Gastroesophageal sphincter (tissue), 4 donors: ENCODE measurements at regions not wholly inside any gene's neighbourhood (a gene's known extent, or its start where the extent isn't known, plus 50 kb on each side); places are given as distances from the start of the nearest gene placed in this dataset.

Experiments used
- ATAC-seq: fragments of 150-250 bp; one replicate; pipeline ENCODE4 v1.9.1; 2016; ENCODE audit warnings: mild to moderate bottlenecking, moderate library complexity
- H3K27ac ChIP-seq, 4 donors: fragments of 200-600 bp; sonication (generic) in 3 of 4; 1 replicate in 3 of 4; 2 replicates in 1 of 4; pipeline ENCODE4 v1.5.1; 2016 to 2019
- H3K27me3 ChIP-seq: fragments of 200-600 bp; sonication (generic); one replicate; pipeline ENCODE4 v1.5.1; 2019
- H3K36me3 ChIP-seq, 2 donors: fragments of 200-600 bp; sonication (generic); one replicate each; pipeline ENCODE4 v1.5.1; 2019; ENCODE audit warnings: control low read depth in 1 of 2
- H3K4me1 ChIP-seq, 3 donors: fragments of 200-600 bp; sonication (generic); 1 replicate in 2 of 3; 2 replicates in 1 of 3; pipeline ENCODE4 v1.5.1; 2016 to 2019; ENCODE audit warnings: control low read depth in 2 of 3
- H3K4me3 ChIP-seq, 2 donors: fragments of 200-600 bp; sonication (generic); one replicate each; pipeline ENCODE4 v1.5.1; 2019; ENCODE audit warnings: mild to moderate bottlenecking in 1 of 2, moderate library complexity in 1 of 2
- H3K9me3 ChIP-seq, 3 donors: fragments of 200-600 bp; sonication (generic); one replicate each; pipeline ENCODE4 v1.5.1; 2017 to 2019; ENCODE audit warnings: control low read depth in 2 of 3
- EP300 ChIP-seq: sonication (generic); formaldehyde crosslinking; IDR thresholded peaks from one replicate; pipeline ENCODE4 v1.6.1; 2017; ENCODE audit warnings: antibody characterized with exemption, mild to moderate bottlenecking
- POLR2A ChIP-seq, 2 donors: fragments of 450-650 bp; IDR thresholded peaks; one replicate each; pipeline ENCODE4 v1.6.1; 2017; ENCODE audit warnings: antibody characterized with exemption in 2 of 2, mild to moderate bottlenecking in 2 of 2, moderate library complexity in 1 of 2
- POLR2AphosphoS5 ChIP-seq: sonication (generic); formaldehyde crosslinking; IDR thresholded peaks from one replicate; pipeline ENCODE4 v1.6.1; 2017; ENCODE audit warnings: antibody characterized with exemption
- WGBS, 2 donors: methylation state at CpG; one replicate each; pipeline ENCODE4 v1.1.5; 2018; ENCODE audit warnings: low coverage in 1 of 2; 5-methylcytosine and 5-hydroxymethylcytosine counted together
- TF ChIP-seq, protein P1 (sequence below), 4 experiments: fragments of 200-600 bp in 2 of 4; fragments of 450-650 bp in 2 of 4; sonication (generic) in 1 of 4; IDR thresholded peaks; one replicate each; pipeline ENCODE4 v1.5.1; 2017 to 2019; ENCODE audit warnings: antibody characterized with exemption in 4 of 4, mild to moderate bottlenecking in 2 of 4, moderate library complexity in 2 of 4

DNA sequence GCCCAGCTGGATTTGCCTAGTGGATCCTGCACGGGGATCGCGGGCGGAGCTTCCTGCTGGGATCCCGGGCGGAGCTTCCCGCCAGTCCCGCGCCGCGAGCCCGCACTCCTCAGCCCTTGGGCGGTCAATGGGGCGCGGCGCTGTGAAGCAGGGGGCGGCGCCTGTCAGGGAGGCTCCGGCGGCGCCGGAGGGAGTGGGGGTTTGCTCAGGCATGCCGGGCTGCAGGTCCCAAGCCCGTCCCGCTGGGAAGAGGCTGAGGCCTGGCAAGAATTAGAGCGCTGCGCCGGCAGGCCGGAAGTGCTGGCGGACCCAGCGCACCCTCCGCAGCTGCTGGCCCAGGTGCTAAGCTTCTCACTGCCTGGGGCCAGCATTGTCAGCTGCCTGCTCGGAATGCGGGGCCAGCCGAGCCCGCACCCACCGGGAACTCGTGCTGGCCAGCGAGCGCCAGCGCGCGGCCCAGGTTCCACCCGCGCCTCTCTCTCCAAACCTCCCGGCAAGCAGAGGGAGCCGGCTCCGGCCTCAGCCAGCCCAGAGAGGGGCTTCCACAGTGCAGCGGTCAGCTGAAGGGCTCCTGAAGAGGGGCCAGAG lies 119.6 kb downstream of the PRR20E start:
- Histone ChIP-seq H3K27ac (no peak overlapping the region), H3K4me3 (no peak overlapping the region), H3K27me3 (no peaks in the 10 kb centered on the region), H3K4me1 (no peaks in the 10 kb centered on the region), H3K36me3 (no peaks in the 10 kb centered on the region), H3K9me3 (peaks cover 0 to 6% (median 0%) of the 10 kb centered on the region in 3 donors)
- no CpG with 5 or more reads among the region's 49 CpGs for WGBS, 2 donors
- ATAC-seq, result peak; percentile 19
- TF ChIP-seq POLR2AphosphoS5 (no peak), EP300 (no peak), POLR2A (IDR thresholded peaks at IDR 0.05) (no peak)
- TF ChIP-seq, protein P1, sequence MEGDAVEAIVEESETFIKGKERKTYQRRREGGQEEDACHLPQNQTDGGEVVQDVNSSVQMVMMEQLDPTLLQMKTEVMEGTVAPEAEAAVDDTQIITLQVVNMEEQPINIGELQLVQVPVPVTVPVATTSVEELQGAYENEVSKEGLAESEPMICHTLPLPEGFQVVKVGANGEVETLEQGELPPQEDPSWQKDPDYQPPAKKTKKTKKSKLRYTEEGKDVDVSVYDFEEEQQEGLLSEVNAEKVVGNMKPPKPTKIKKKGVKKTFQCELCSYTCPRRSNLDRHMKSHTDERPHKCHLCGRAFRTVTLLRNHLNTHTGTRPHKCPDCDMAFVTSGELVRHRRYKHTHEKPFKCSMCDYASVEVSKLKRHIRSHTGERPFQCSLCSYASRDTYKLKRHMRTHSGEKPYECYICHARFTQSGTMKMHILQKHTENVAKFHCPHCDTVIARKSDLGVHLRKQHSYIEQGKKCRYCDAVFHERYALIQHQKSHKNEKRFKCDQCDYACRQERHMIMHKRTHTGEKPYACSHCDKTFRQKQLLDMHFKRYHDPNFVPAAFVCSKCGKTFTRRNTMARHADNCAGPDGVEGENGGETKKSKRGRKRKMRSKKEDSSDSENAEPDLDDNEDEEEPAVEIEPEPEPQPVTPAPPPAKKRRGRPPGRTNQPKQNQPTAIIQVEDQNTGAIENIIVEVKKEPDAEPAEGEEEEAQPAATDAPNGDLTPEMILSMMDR (IDR thresholded peaks at IDR 0.05), result no peak

DNA sequence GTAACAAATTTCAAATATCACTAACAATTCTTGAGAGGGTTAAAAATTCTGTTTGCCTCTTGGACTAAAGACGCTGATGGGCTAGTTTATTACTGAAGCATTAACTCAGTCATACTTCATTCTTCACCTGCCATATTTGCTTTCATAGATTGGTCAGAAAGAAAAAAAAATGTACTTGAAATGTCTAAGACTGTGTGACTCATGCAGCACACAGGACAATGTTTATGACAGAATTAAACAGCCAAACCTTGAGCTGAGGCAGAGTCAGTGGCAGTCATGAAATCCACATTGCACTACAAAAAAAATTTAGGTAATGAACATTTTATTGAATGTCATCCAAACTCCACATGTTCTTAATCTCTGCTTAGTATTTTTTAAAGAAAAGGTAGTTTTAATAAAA lies 135.6 kb downstream of the PRR20E start:
- 10 to 31% methylated on average over 1 of the region's 1 CpG for WGBS, 2 donors
- H3K27ac ChIP-seq, result no peak overlapping the region
- TF ChIP-seq POLR2AphosphoS5, result no peak
- TF ChIP-seq EP300, result no peak
- TF ChIP-seq, protein P1 (IDR thresholded peaks at IDR 0.05), result no peak
- TF ChIP-seq POLR2A (IDR thresholded peaks at IDR 0.05), result no peak
- no peaks in the 10 kb centered on the region for H3K4me1 ChIP-seq
- ATAC-seq, result no peak
- H3K36me3 ChIP-seq, result no peaks in the 10 kb centered on the region
- no peaks in the 10 kb centered on the region for H3K27me3 ChIP-seq
- H3K9me3 ChIP-seq, result no peaks in the 10 kb centered on the region
- no peak overlapping the region for H3K4me3 ChIP-seq

DNA sequence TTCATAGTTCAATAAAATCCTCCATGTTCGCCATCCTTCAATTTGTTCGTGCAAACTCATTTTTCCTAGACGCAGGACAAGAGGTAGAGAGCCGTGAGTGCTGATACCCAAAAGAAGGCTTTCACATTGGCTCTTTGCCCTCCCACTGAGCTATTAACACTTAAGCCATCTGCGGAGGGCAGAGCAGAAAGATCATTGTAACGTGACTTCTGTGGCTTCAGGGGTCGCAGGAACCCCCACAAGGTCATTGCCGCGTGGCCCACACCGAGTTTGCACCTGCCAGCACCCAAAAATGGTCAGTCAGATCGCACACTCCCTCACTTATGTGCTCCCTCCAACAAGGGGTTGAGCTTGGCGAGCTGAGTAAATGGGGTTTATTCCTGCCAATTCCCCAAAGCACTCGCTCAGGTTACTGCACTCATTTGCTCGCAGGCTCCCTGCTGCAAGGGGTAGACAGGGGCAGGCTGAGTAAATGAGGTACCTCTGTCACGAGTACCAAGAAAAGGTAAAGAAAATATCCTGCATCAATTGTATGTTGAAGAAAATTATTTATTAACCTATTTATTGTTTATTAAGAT lies 144.1 kb downstream of the PRR20E start:
- Histone ChIP-seq H3K27me3 (no peaks in the 10 kb centered on the region), H3K27ac (no peak overlapping the region), H3K36me3 (no peaks in the 10 kb centered on the region), H3K4me1 (no peaks in the 10 kb centered on the region), H3K4me3 (no peak overlapping the region), H3K9me3 (no peaks in the 10 kb centered on the region)
- WGBS, 2 donors, result 67 to 73% methylated on average over 11 to 13 of the region's 15 CpGs
- no peak for ATAC-seq
- TF ChIP-seq POLR2AphosphoS5, result no peak

DNA sequence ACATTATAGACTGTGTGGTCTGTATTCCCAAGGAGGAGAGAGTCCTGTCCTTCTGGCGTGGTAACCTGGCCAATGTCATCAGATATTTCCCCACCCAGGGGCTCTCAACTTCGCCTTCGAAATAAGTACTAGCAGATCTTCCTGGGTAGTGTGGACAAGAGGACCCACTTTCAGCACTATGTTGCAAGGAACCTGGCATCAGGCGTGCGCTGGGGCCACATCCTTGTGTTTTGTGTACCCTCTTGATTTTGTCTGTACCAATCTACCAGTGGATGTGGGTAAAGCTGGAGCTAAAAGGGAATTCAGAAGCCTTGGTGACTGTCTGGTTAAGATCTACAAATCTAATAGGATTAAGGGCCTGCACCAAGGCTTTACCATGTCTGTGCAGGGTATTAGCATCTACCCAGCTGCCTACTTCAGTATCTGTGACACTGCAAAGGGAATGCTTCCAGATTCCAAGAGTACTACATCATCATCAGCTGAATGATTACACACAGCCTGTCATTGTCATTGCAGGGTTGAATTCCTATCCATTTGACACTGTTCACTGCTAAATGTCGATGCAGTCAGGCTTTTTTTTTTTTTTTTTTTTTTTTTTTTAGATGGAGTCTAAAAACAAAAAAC lies 148.0 kb downstream of the PRR20E start:
- Histone ChIP-seq H3K36me3 (no peaks in the 10 kb centered on the region), H3K27me3 (no peaks in the 10 kb centered on the region), H3K4me1 (no peaks in the 10 kb centered on the region), H3K9me3 (no peaks in the 10 kb centered on the region), H3K27ac (no peak overlapping the region), H3K4me3 (no peak overlapping the region)
- ATAC-seq, result no peak
- WGBS, 2 donors, result 83% methylated on average over 1 to 4 of the region's 6 CpGs
- TF ChIP-seq POLR2AphosphoS5, result no peak
- no peak for TF ChIP-seq EP300
- TF ChIP-seq POLR2A (IDR thresholded peaks at IDR 0.05), result no peak
- TF ChIP-seq, protein P1 (IDR thresholded peaks at IDR 0.05), result no peak

DNA sequence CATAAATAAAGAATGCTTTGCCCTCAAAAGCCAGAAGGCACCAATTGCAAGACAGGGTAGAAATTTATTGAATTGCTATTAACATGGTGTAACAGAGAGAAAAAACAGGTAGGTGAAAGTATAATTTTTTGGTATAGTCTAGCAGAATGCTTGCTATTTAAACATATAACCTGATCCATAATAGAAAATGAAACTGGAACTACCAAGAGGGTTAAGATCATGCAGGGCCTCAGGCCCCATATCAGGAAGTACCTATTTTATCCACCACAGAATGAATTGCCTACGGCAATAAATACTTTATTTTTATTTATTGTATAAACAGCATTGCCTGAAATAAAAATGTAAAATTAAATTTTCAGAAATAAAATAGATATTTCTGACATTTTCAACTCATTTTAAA lies 159.5 kb downstream of the PRR20E start:
- no peaks in the 10 kb centered on the region for H3K9me3 ChIP-seq
- H3K27me3 ChIP-seq, result no peaks in the 10 kb centered on the region
- no peaks in the 10 kb centered on the region for H3K4me1 ChIP-seq
- ATAC-seq, result no peak
- 73 to 83% methylated on average over 1 of the region's 1 CpG for WGBS, 2 donors
- no peak overlapping the region for H3K27ac ChIP-seq
- H3K36me3 ChIP-seq, result no peaks in the 10 kb centered on the region
- TF ChIP-seq, protein P1 (IDR thresholded peaks at IDR 0.05), result no peak
- TF ChIP-seq EP300 (no peak), POLR2A (IDR thresholded peaks at IDR 0.05) (no peak), POLR2AphosphoS5 (no peak)
- no peak overlapping the region for H3K4me3 ChIP-seq
